ENCODE measurements at regions not wholly inside any gene's neighbourhood (a gene's known extent, or its start where the extent isn't known, plus 50 kb on each side); places are given as distances from the start of the nearest gene placed in this dataset.

- H3K4me3 ChIP-seq, result no peak overlapping the region
- TF ChIP-seq CTCF (IDR thresholded peaks at IDR 0.05), result no peak
- no peaks in the 10 kb centered on the region for H3K27me3 ChIP-seq
- H3K4me1 ChIP-seq, result peaks cover 0 to 12% (median 9%) of the 10 kb centered on the region in 4 donors
- H3K27ac ChIP-seq, result no peak overlapping the region
- DNase-seq, result no peak
- intact Hi-C loops (cut with DNase I; ENCODE audit: low total_unique reads), result no loop called here
- peaks cover 0 to 5% (median 5%) of the 10 kb centered on the region in 3 donors for H3K9me3 ChIP-seq
- no peaks in the 10 kb centered on the region for H3K36me3 ChIP-seq
Measured at GRCh38 chr15:56812961-56813360, 79.7 kb upstream of the ZNF280D start.

GRCh38 chr15:56812221-56812620, 78.9 kb upstream of the ZNF280D start:
- H3K27ac ChIP-seq, result peak overlapping the region; percentile 20 to 23
- DNase-seq, result no peak
- H3K27me3 ChIP-seq, result no peaks in the 10 kb centered on the region
- H3K4me3 ChIP-seq, result no peak overlapping the region
- peaks cover 0 to 11% (median 10%) of the 10 kb centered on the region in 3 donors for H3K9me3 ChIP-seq
- intact Hi-C loops (cut with DNase I; ENCODE audit: low total_unique reads), result no loop called here
- TF ChIP-seq CTCF (IDR thresholded peaks at IDR 0.05), result no peak
- H3K4me1 ChIP-seq, result peaks cover 0 to 5% (median 3%) of the 10 kb centered on the region in 4 donors
- H3K36me3 ChIP-seq, result no peaks in the 10 kb centered on the region

- Histone ChIP-seq H3K27ac (peak overlapping the region in 1 of 2 donors; percentile 23), H3K36me3 (no peaks in the 10 kb centered on the region), H3K4me1 (no peaks in the 10 kb centered on the region), H3K9me3 (peaks cover 0 to 11% (median 10%) of the 10 kb centered on the region in 3 donors), H3K4me3 (no peak overlapping the region), H3K27me3 (no peaks in the 10 kb centered on the region)
- intact Hi-C loops (cut with DNase I; ENCODE audit: low total_unique reads), result no loop called here
- TF ChIP-seq CTCF (IDR thresholded peaks at IDR 0.05), result no peak
- no peak for DNase-seq
Measured at GRCh38 chr15:56811586-56811985, 78.3 kb upstream of the ZNF280D start.

GRCh38 chr15:56808160-56808559, 74.9 kb upstream of the ZNF280D start:
- Histone ChIP-seq H3K36me3 (no peaks in the 10 kb centered on the region), H3K4me3 (no peak overlapping the region), H3K27me3 (no peaks in the 10 kb centered on the region), H3K27ac (no peak overlapping the region), H3K4me1 (no peaks in the 10 kb centered on the region), H3K9me3 (peaks cover 0 to 11% (median 10%) of the 10 kb centered on the region in 3 donors)
- TF ChIP-seq CTCF (IDR thresholded peaks at IDR 0.05), result no peak
- intact Hi-C loops (cut with DNase I; ENCODE audit: low total_unique reads), result no loop called here
- DNase-seq, result no peak

GRCh38 chr15:56806148-56806536, 72.8 kb upstream of the ZNF280D start:
- peaks cover 0 to 11% (median 10%) of the 10 kb centered on the region in 3 donors for H3K9me3 ChIP-seq
- no peak overlapping the region for H3K27ac ChIP-seq
- DNase-seq, result no peak
- no peaks in the 10 kb centered on the region for H3K4me1 ChIP-seq
- no peak overlapping the region for H3K4me3 ChIP-seq
- intact Hi-C loops (cut with DNase I; ENCODE audit: low total_unique reads), result no loop called here
- no peaks in the 10 kb centered on the region for H3K27me3 ChIP-seq
- no peaks in the 10 kb centered on the region for H3K36me3 ChIP-seq
- no peak for TF ChIP-seq CTCF (IDR thresholded peaks at IDR 0.05)
